Stimulated activated CD4-positive, alpha-beta T cell treated with anti-CD3 and anti-CD28 coated beads, Interleukin-15, amount 100 ng/mL, for 24 hours (primary cell): ENCODE measurements at regions not wholly inside any gene's neighbourhood (a gene's known extent, or its start where the extent isn't known, plus 50 kb on each side); places are given as distances from the start of the nearest gene placed in this dataset.

ENCODE experiments used
- DNase-seq: peaks from one replicate; pipeline ENCODE4 v3.0.0-alpha.2; 2020

DNA sequence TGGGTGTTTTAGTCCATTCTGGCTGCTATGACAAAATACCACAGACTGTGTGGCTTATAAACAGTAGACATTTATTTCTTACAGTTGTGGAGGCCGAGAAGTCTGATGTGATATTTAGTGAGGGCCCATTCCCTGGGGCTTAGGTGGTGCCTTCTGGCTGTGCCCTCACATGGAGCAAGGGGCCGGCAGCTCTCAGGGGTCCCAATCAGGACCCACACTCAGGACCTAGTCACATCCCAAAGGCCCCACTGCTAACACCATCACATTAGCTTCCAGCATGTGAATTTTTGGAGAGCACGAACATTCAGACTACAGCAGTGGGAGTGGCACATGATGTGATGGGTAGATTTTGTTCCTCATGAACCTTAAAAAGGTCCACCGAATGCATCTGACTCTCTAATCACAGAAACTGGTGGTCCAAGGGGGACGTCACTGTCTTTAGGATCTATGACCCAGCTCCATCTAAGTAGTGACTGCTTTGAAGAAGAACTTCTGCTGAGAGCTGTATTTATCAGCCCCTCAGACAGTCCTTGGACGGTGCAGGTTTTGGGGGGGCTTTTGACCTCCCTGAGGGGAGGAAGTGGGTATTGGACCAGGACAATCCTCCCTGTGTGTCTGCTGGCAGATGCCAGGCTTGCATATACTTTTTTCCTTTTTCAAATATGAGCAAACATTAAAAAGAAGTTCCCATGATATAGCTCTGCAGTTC is 154.5 kb upstream of the ZNF32 start:
- DNase-seq = no peak

DNA sequence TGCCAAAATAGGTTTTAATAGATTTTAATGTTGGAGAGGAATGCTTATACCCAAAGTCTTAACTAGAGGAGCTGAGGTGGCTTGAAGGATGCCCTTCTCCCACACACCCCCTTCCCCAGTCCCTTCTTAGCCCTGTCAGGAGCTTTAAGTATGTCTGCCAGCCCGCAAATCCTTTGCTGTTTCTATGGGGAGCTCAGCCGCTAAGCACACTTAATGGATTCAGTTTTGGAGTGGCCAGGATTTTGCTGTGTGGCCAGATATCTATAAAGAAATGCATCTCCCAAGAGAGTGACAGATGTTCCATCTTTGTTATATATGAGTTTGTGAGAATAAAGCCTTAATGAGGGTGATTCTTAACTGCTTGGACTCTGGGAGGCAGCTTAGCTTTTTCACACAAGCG is 152.9 kb upstream of the ZNF32 start:
- DNase-seq = no peak

DNA sequence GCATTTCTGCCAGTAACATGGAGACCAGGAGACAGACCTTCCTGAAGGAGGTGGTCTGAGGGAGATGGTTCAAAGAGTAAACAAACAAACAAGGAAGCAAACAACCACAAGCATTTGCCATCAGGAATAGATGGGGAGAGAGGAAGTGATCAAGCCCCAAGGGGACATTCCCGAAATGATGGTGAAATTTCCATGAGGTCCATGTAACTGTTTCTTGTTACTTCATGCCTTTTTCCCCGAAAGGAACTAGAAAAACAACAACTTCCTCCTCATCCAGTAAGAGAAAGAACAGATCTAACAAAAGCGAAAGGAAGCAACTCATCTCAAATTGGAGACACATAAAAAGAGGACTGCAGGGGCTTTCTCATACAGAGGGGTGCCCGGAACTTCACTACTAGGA is 152.5 kb upstream of the ZNF32 start:
- DNase-seq = no peak

DNA sequence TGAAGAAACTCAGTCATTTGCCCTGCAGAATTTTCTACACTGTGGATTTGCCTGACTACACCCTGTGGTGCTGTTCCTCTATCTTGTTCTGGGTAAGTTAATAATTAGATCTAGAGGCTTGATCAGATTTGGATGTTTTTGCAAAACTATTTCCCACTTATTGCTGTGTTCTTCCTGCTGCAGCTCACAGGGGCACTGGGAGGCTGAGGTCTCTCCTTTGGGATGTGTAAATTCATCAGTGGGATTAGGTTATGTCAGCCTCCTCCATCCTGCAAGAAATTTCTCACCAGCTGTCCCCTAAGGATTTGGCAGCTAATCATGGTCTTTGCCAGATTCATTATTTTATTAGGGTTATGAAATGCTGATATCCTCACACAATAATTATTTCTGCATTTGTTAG is 148.1 kb upstream of the ZNF32 start:
- no peak for DNase-seq

DNA sequence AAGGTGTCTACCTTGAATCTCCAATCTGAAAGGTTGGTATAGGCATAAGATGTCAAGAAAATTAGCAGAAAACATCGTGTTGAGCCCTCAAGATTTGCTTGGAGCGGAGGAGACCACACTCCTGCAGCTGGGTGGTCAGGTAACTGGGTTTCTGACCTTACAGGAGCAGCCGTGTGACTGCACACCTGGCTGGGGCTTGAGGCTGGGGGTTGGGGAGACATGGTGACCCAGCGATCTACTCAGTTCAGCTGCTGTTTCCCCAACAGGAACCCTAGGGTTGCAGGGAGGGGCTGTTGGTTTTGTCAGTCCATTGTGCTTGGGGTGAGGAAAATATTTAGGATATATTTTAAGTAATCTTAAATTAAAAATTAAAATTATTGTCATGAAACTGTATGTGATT is 147.0 kb upstream of the ZNF32 start:
- no peak for DNase-seq

DNA sequence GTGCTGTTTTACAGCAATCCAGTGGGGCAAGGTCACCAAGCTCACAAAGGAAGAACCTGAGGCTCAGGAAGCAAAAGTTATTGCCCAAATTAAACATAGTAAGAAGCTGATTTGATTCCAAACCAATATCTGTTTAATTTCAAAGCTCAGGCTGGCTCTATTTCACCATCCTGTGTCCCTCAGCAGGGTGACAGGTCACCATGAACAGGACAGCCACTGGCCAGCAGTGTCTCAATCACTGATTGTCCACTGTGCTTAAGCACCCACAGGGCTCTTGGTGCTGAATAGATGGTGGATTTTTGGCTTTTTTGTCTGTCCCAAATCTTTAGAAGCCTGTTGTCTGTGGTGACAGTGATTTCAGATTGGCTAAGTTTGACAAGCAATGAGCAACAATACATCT is 146.4 kb upstream of the ZNF32 start:
- DNase-seq = no peak

- DNase-seq = no peak
These were observed 145.6 kb upstream of the ZNF32 start for GRCh38 chr10:43794181-43794815.

GRCh38 chr10:43793704-43794103 is 145.0 kb upstream of the ZNF32 start:
- DNase-seq = no peak

DNA sequence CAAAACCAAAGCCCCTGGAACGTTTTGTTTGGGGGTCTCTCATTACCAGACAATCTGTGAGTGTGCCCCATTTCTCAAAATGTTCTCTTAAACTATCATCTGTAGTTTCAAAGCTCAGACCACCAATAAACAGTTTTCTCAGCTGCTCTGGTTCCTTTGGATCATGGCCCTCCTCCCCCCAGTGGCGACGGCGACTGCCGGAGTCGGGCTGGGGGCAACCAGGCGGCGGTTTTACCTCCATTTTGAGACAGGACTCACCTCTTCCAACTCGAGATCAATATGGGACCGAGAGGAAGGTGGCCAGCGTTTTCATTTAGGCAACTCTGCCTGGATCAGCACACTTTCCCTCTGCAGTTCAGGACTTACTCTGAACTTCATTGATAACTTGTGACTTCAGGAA is 141.5 kb upstream of the ZNF32 start:
- no peak for DNase-seq

GRCh38 chr10:43785252-43785651 is 136.6 kb upstream of the ZNF32 start:
- no peak for DNase-seq

DNA sequence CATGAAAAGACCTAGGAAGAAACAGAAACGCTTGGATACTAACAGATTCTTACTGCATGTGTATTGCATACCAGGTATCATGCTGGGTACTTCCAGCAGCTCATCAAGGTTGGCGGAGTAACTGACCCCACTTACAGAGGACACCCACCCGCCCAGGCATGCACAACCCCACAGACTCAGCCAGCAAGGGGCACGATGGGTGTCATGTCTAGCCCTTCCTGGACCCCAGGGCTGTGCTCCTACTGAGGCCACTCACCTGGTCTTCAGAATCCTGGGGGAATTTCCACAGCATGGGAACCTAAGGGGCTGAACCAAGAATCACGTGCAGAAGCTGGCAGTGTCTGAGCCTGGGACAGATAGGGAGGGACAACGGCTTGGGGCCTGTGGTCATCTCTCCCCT is 134.1 kb upstream of the ZNF32 start:
- no peak for DNase-seq

GRCh38 chr10:43781480-43782361 is 133.0 kb upstream of the ZNF32 start:
- DNase-seq = peak; percentile 63

DNA sequence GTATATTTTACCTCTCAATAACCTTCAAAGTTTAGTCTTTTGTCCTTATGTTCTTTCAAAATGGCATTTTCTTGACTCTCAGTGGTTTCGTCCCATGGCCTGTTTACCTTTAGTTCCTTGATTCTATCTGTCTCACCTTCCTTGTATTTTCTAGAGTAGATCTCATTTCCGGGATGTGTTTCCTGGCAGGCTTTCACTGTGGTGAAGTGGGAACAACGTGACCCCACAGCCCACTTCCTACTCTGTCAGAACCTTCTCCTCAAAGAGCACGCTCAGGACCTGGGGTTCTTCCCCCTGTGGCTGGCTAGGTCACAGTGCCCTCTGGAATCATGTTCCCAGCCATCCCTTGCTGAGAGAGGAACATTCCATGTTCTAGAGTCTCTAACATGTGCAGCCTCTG is 129.9 kb upstream of the ZNF32 start:
- DNase-seq = no peak

DNA sequence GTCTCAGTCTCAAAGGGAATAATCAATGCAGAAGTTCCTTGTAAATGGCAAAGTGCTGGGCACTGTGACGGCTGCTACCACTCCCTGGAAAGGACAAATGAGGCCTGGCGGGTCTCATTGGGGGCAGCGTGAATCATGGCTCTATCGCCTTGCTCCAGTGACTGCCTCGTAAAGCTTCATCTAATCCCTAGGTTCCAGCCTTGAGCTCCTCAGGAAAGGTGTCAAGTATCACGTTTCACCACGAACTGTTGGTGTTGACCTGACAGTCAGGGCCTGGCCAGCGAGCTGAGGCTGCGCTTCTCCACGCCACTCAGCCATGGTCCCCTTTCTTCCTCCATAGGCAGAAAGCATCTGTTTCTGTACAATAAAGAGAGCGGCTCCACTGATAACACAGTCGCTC is 126.7 kb upstream of the ZNF32 start:
- DNase-seq = no peak

DNA sequence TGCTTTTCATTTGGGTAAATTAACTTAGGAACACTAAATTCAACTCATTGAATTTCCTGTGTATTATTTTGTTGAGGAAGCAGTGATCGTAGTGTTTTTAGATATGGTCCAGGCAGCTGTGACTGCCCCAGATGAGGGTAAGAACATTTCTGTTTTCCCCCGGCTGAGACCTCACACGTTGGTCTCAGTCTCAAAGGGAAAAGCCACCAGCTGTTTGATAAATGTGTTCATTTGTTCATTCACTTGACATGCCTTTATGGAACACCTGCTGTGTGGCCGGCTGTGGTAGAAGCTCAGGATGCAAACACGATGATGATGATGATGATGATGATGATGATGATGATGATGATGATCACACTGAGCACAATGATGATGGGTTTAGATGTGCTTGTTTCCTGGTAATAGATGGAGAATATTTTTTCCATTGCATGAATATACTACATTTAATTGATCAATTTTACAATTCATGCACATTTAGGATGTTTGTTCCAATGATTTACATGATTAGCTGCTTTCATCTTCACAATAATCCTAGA is 125.6 kb upstream of the ZNF32 start:
- DNase-seq = no peak

DNA sequence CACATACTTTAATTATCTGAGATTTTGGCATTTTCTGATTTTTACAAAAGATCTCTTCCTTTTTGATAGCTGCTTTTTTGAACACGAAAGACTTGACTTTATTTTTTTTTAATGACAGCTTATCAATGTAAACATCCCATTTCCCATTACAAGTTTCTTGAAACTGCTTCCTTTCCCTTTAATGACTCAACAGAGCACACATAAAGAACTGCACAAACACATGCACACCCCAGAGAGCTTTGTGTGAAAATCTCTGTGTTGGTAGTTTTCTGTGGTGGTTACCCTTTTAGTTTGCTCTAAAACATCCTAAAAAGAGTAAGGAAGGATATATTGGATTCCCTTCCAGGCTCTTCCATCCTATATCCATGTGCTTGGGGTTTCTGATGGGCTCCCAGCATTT is 125.1 kb upstream of the ZNF32 start:
- no peak for DNase-seq

GRCh38 chr10:43772171-43772570 is 123.5 kb upstream of the ZNF32 start:
- DNase-seq = no peak

GRCh38 chr10:43771675-43772074 is 123.0 kb upstream of the ZNF32 start:
- DNase-seq = no peak

DNA sequence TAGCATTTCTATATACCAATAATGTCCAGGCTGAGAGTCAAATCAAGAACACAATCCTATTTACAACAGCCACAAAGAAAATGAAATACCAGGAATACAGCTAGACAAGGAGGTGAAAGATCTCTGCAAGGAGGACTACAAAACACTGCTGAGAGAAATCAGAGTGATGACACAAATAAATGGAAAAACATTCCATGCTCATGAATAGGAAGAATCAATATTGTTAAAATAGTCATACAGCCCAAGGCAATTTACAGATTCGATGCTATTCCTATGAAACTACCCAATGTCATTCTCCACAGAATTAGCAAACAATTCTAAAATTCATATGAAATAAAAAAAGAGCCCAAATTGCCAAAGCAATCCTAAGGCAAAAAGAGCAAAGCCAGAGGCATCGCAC is 116.8 kb upstream of the ZNF32 start:
- no peak for DNase-seq

DNA sequence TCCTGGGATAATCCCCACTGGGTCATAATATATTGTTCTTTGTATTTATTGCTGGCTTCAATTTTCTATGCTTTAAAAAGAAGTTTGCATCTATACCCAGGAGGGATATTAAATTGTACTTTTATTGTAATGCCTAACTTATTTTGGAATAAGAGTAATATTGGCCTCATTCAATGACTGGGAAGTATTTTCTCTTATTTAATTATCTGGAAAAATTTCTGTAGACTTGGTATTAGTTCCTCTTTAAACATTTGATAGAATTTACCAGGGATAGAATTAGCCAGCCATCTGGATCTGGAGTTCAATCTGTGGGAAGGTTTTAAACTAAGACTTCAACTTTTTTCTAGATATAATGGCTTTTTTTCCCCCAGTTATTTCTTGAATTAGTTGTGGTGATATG is 115.2 kb upstream of the ZNF32 start:
- DNase-seq = no peak

- DNase-seq = no peak
These were observed 111.8 kb upstream of the ZNF32 start for GRCh38 chr10:43760514-43760913.

DNA sequence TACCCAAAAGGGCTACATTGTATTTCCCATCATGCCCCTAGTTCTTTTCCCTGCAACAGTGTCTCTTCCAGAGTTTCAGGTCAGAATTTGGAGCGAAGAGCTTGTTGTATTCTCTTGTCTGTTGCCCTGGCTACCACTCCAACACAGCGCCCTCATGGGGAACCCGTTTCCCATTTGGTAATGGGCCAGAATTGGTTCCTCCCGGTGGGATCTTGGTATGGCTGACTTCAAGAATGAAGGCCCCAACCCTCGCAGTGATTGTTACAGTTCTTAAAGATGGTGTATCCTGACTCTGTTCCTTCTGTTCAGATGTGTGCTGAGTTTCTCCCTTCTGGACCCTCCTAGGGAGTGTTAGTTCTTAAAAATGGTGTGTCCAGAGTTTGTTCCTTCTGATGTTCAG is 110.5 kb upstream of the ZNF32 start:
- no peak for DNase-seq

DNA sequence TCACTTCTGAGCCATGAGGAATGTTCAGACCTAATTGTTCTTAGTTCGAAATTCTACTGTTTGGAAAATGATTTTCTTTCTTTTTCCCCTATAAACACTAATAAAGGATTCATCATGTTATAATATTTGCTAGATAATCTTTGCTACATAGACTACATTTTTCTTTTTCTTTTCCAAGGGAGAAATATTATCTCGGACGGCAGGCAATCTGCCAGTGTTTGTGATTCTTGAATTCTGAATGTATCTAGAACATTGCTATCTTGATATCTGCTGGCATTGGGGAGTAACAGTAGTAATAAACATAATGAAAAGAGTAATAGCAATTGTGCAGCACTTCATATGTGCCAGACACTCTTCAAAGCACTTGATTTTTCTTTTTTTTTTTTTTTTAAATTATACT is 107.7 kb upstream of the ZNF32 start:
- DNase-seq = no peak
